ENCODE measurements at regions not wholly inside any gene's neighbourhood (a gene's known extent, or its start where the extent isn't known, plus 50 kb on each side); places are given as distances from the start of the nearest gene placed in this dataset.

DNA sequence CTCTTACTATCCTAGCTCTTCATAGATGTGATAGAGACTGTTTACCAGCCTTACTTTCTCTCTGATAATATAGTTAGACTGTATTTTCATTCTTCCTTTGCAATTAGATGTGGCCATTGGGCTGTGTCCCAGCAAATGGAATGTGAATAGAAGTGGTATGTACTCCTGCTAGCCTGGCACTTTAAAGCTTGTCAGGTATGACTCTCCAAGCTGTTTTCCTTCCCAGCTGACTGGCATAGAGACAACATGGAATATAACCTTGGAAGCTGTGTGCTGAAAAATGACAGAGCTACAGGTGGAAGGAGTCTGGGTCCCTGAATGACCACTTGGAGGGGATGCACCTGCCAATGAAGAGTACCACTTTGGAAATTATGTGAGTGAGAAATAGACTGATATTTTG, 116.2 kb downstream of the DIRAS2 start:
- TF ChIP-seq, protein P1, sequence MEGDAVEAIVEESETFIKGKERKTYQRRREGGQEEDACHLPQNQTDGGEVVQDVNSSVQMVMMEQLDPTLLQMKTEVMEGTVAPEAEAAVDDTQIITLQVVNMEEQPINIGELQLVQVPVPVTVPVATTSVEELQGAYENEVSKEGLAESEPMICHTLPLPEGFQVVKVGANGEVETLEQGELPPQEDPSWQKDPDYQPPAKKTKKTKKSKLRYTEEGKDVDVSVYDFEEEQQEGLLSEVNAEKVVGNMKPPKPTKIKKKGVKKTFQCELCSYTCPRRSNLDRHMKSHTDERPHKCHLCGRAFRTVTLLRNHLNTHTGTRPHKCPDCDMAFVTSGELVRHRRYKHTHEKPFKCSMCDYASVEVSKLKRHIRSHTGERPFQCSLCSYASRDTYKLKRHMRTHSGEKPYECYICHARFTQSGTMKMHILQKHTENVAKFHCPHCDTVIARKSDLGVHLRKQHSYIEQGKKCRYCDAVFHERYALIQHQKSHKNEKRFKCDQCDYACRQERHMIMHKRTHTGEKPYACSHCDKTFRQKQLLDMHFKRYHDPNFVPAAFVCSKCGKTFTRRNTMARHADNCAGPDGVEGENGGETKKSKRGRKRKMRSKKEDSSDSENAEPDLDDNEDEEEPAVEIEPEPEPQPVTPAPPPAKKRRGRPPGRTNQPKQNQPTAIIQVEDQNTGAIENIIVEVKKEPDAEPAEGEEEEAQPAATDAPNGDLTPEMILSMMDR (conservative IDR thresholded peaks at IDR 0.05; ENCODE audit: low read length) = no peak
- no peak for TF ChIP-seq EZH2phosphoT487 (IDR thresholded peaks at IDR 0.05; ENCODE audit: borderline replicate concordance, low read depth, low read length)

All from OCI-LY7 (cell line).